DMS 273 (cell line): ENCODE measurements at regions not wholly inside any gene's neighbourhood (a gene's known extent, or its start where the extent isn't known, plus 50 kb on each side); places are given as distances from the start of the nearest gene placed in this dataset.

Experiments
- DNase-seq: peaks from one replicate; lab custom pipeline; 2025; ENCODE audit not compliant: unreplicated experiment; lab: John Stamatoyannopoulos, UW

GRCh38 chr1:214977110-214977509, 105.4 kb upstream of the KCNK2 start:
- no peak for DNase-seq

- DNase-seq: no peak
Observed at GRCh38 chr1:214977700-214978374, 104.7 kb upstream of the KCNK2 start.

GRCh38 chr1:214979191-214979590, 103.3 kb upstream of the KCNK2 start:
- no peak for DNase-seq

- DNase-seq: no peak
Observed at GRCh38 chr1:214980921-214981320, 101.6 kb upstream of the KCNK2 start.

GRCh38 chr1:214983126-214983869, 99.2 kb upstream of the KCNK2 start:
- DNase-seq: no peak

- no peak for DNase-seq
Observed at GRCh38 chr1:214989341-214989740, 93.2 kb upstream of the KCNK2 start.

- no peak for DNase-seq
Observed at GRCh38 chr1:214990619-214991018, 91.9 kb upstream of the KCNK2 start.

- no peak for DNase-seq
Observed at GRCh38 chr1:214991691-214992315, 90.7 kb upstream of the KCNK2 start.

GRCh38 chr1:214993419-214993818, 89.1 kb upstream of the KCNK2 start:
- DNase-seq: no peak

GRCh38 chr1:214997685-214998084, 84.9 kb upstream of the KCNK2 start:
- DNase-seq: no peak

GRCh38 chr1:215001419-215002021, 81.0 kb upstream of the KCNK2 start:
- DNase-seq: no peak

- no peak for DNase-seq
Observed at GRCh38 chr1:215002471-215002870, 80.1 kb upstream of the KCNK2 start.

- DNase-seq: no peak
Observed at GRCh38 chr1:215003686-215004085, 78.9 kb upstream of the KCNK2 start.

GRCh38 chr1:215004121-215004827, 78.3 kb upstream of the KCNK2 start:
- no peak for DNase-seq

- DNase-seq: peak; percentile 15
Observed at GRCh38 chr1:215005078-215005477, 77.5 kb upstream of the KCNK2 start.

- DNase-seq: no peak
Observed at GRCh38 chr1:215005656-215006345, 76.7 kb upstream of the KCNK2 start.

GRCh38 chr1:215007880-215008279, 74.7 kb upstream of the KCNK2 start:
- no peak for DNase-seq

GRCh38 chr1:215018555-215018954, 64.0 kb upstream of the KCNK2 start:
- no peak for DNase-seq

GRCh38 chr1:215022204-215022603, 60.3 kb upstream of the KCNK2 start:
- no peak for DNase-seq

- DNase-seq: no peak
Observed at GRCh38 chr1:215022741-215023141, 59.8 kb upstream of the KCNK2 start.
